ENCODE measurements at regions not wholly inside any gene's neighbourhood (a gene's known extent, or its start where the extent isn't known, plus 50 kb on each side); places are given as distances from the start of the nearest gene placed in this dataset.

DNA sequence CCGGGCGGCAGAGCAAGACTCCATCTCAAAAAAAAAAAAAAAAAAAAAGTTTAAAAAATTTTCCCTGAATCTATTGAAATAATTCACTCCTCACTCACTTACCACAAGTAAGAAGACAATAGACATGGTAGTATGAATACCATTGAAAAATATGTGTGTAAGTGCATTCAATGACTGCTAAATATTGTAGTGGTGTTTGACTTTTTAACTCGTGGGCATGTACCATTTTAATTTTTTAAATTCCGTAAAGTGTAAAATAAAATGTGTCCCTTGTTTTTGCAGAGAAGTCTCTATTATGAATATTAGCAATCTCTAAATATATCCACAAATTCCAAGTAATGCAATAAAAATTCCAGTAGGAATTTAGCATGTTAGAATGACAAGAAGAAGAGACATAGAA lies 134.1 kb downstream of the COPS8 start:
- TF ChIP-seq, protein P1, sequence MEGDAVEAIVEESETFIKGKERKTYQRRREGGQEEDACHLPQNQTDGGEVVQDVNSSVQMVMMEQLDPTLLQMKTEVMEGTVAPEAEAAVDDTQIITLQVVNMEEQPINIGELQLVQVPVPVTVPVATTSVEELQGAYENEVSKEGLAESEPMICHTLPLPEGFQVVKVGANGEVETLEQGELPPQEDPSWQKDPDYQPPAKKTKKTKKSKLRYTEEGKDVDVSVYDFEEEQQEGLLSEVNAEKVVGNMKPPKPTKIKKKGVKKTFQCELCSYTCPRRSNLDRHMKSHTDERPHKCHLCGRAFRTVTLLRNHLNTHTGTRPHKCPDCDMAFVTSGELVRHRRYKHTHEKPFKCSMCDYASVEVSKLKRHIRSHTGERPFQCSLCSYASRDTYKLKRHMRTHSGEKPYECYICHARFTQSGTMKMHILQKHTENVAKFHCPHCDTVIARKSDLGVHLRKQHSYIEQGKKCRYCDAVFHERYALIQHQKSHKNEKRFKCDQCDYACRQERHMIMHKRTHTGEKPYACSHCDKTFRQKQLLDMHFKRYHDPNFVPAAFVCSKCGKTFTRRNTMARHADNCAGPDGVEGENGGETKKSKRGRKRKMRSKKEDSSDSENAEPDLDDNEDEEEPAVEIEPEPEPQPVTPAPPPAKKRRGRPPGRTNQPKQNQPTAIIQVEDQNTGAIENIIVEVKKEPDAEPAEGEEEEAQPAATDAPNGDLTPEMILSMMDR (IDR thresholded peaks at IDR 0.05): no peak
- TF ChIP-seq EHMT2 (IDR thresholded peaks at IDR 0.05; ENCODE audit: low read depth) (no peak), CEBPB (IDR thresholded peaks at IDR 0.05) (no peak), MAFK (IDR thresholded peaks at IDR 0.05; ENCODE audit: partially characterized antibody) (no peak), CHD4 (IDR thresholded peaks at IDR 0.05; ENCODE audit: borderline replicate concordance) (no peak), CHD2 (IDR thresholded peaks at IDR 0.05; ENCODE audit: low read length, partially characterized antibody) (no peak), BHLHE40 (IDR thresholded peaks at IDR 0.05; ENCODE audit: low read depth, low read length) (no peak), SREBF2 (IDR thresholded peaks at IDR 0.05) (no peak), PHF8 (IDR thresholded peaks at IDR 0.05; ENCODE audit: borderline replicate concordance, low read depth) (no peak), JUNB (IDR thresholded peaks at IDR 0.05) (no peak), NR3C1 (IDR thresholded peaks at IDR 0.05) (no peak)
- TF ChIP-seq, protein P2, sequence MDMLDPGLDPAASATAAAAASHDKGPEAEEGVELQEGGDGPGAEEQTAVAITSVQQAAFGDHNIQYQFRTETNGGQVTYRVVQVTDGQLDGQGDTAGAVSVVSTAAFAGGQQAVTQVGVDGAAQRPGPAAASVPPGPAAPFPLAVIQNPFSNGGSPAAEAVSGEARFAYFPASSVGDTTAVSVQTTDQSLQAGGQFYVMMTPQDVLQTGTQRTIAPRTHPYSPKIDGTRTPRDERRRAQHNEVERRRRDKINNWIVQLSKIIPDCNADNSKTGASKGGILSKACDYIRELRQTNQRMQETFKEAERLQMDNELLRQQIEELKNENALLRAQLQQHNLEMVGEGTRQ (IDR thresholded peaks at IDR 0.05): no peak

Data from A549 (cell line).